SIG-M5 treated with dmso at 0.1 percent for 504 hours (cell line): ENCODE measurements at regions not wholly inside any gene's neighbourhood (a gene's known extent, or its start where the extent isn't known, plus 50 kb on each side); places are given as distances from the start of the nearest gene placed in this dataset.
A peak's percentile ranks its signal among the peaks of the same experiment; 100 is the strongest.

Source experiments
- DNase-seq: peaks from one replicate; lab custom pipeline; 2025; ENCODE audit not compliant: unreplicated experiment; lab: John Stamatoyannopoulos, UW

- DNase-seq = no peak
Measured at GRCh38 chr2:60170272-60170671, 383.2 kb downstream of the BCL11A start.

- DNase-seq = no peak
Measured at GRCh38 chr2:60168247-60168646, 385.2 kb downstream of the BCL11A start.

- no peak for DNase-seq
Measured at GRCh38 chr2:60167089-60167488, 386.4 kb downstream of the BCL11A start.

- DNase-seq = no peak
Measured at GRCh38 chr2:60163691-60164090, 389.8 kb downstream of the BCL11A start.

- DNase-seq = no peak
Measured at GRCh38 chr2:60159519-60159918, 393.9 kb downstream of the BCL11A start.

- DNase-seq = no peak
Measured at GRCh38 chr2:60158262-60158661, 395.2 kb downstream of the BCL11A start.

GRCh38 chr2:60157283-60157682, 396.2 kb downstream of the BCL11A start:
- DNase-seq = no peak

- peak; percentile 50 for DNase-seq
Measured at GRCh38 chr2:60154142-60154541, 399.3 kb downstream of the BCL11A start.

GRCh38 chr2:60152226-60152833, 401.1 kb downstream of the BCL11A start:
- DNase-seq = peak; percentile 39

GRCh38 chr2:60149176-60149575, 404.3 kb downstream of the BCL11A start:
- no peak for DNase-seq

GRCh38 chr2:60148716-60149115, 404.7 kb downstream of the BCL11A start:
- DNase-seq = peak; percentile 23

- no peak for DNase-seq
Measured at GRCh38 chr2:60140185-60140584, 413.3 kb downstream of the BCL11A start.

GRCh38 chr2:60136913-60137312, 416.5 kb downstream of the BCL11A start:
- no peak for DNase-seq

- no peak for DNase-seq
Measured at GRCh38 chr2:60127191-60127590, 426.3 kb downstream of the BCL11A start.

- no peak for DNase-seq
Measured at GRCh38 chr2:60125611-60126426, 427.6 kb downstream of the BCL11A start.

- peak; percentile 16 for DNase-seq
Measured at GRCh38 chr2:60119778-60120177, 433.7 kb downstream of the BCL11A start.

GRCh38 chr2:60118917-60119316, 434.5 kb downstream of the BCL11A start:
- no peak for DNase-seq

GRCh38 chr2:60118061-60118460, 435.4 kb downstream of the BCL11A start:
- DNase-seq = no peak

- DNase-seq = peak; percentile 66
Measured at GRCh38 chr2:60116161-60116875, 437.1 kb downstream of the BCL11A start.

- no peak for DNase-seq
Measured at GRCh38 chr2:60109744-60110143, 443.7 kb downstream of the BCL11A start.

GRCh38 chr2:60106836-60107529, 446.5 kb downstream of the BCL11A start:
- no peak for DNase-seq
